HEK293 (cell line): ENCODE measurements at regions not wholly inside any gene's neighbourhood (a gene's known extent, or its start where the extent isn't known, plus 50 kb on each side); places are given as distances from the start of the nearest gene placed in this dataset.

ENCODE experiments used
- CTCF ChIA-PET: fragments of 350-600 bp; formaldehyde crosslinking; extraction: SDS; loops from one replicate; lab custom pipeline; 2021; ENCODE audit warnings: antibody characterized with exemption; lab: Yijun Ruan, JAX
- POLR2A ChIA-PET: fragments of 300-600 bp; formaldehyde crosslinking; extraction: SDS; loops from one replicate; lab custom pipeline; 2020; ENCODE audit warnings: antibody characterized with exemption, inconsistent platforms; lab: Yijun Ruan, JAX
- H3K27ac ChIP-seq: fragments of 200-500 bp; sonication (Bioruptor generic); 2 replicates; pipeline ENCODE4 v1.5.1; 2014; ENCODE audit warnings: low read depth, low read length, control low read depth, inconsistent platforms; ENCODE audit errors: extremely low read depth
- H3K36me3 ChIP-seq, 2 experiments: fragments of 200-500 bp in 1 of 2; sonication (Bioruptor generic) in 1 of 2; 1 replicate in 1 of 2; 2 replicates in 1 of 2; pipeline ENCODE4 v1.5.1; 2014 to 2017; ENCODE audit warnings: inconsistent platforms in 2 of 2, low read length in 2 of 2; ENCODE audit not compliant: control insufficient read depth in 2 of 2, insufficient read depth in 1 of 2
- H3K4me1 ChIP-seq: fragments of 200-500 bp; sonication (Bioruptor generic); 2 replicates; pipeline ENCODE4 v1.5.1; 2014; ENCODE audit warnings: mild to moderate bottlenecking, low read length, inconsistent platforms; ENCODE audit not compliant: control insufficient read depth, insufficient read depth
- H3K4me3 ChIP-seq: 2 replicates; pipeline ENCODE4 v1.5.1; 2011; ENCODE audit warnings: low read depth, mild to moderate bottlenecking, control low read depth, low read length, moderate library complexity
- H3K9me3 ChIP-seq: fragments of 200-500 bp; sonication (Bioruptor generic); 2 replicates; pipeline ENCODE4 v1.5.1; 2014; ENCODE audit warnings: low read depth, low read length, inconsistent platforms; ENCODE audit not compliant: control insufficient read depth, insufficient read depth
- FEZF1 ChIP-seq: fragments of 450-650 bp; formaldehyde crosslinking; IDR thresholded peaks from 2 replicates; pipeline ENCODE4 v1.5.1; 2016; ENCODE audit warnings: missing biosample characterization, missing genetic modification characterization
- GLI4 ChIP-seq: fragments of 450-650 bp; formaldehyde crosslinking; IDR thresholded peaks from 2 replicates; pipeline ENCODE4 v1.5.1; 2016; ENCODE audit warnings: missing biosample characterization, missing genetic modification characterization
- HOXD13 ChIP-seq: sonication (generic); formaldehyde crosslinking; IDR thresholded peaks from 2 replicates; pipeline ENCODE4 v1.8.0; 2022; ENCODE audit warnings: missing genetic modification reagents, borderline replicate concordance
- KLF10 ChIP-seq: fragments of 450-650 bp; IDR thresholded peaks from 2 replicates; pipeline ENCODE4 v1.5.1; 2018; ENCODE audit warnings: missing biosample characterization, mild to moderate bottlenecking, missing genetic modification characterization
- ZBTB48 ChIP-seq: fragments of 450-650 bp; formaldehyde crosslinking; IDR thresholded peaks from 2 replicates; pipeline ENCODE4 v1.5.1; 2016; ENCODE audit warnings: missing biosample characterization, missing genetic modification characterization
- ZNF18 ChIP-seq: fragments of 450-650 bp; formaldehyde crosslinking; IDR thresholded peaks from 2 replicates; pipeline ENCODE4 v1.5.1; 2016; ENCODE audit warnings: missing biosample characterization, missing genetic modification characterization
- ZNF292 ChIP-seq: fragments of 450-650 bp; formaldehyde crosslinking; IDR thresholded peaks from 2 replicates; pipeline ENCODE4 v1.5.1; 2016; ENCODE audit warnings: low read depth, missing biosample characterization, missing genetic modification characterization, borderline replicate concordance
- ZNF426 ChIP-seq: fragments of 450-650 bp; formaldehyde crosslinking; IDR thresholded peaks from 2 replicates; pipeline ENCODE4 v1.5.1; 2017; ENCODE audit warnings: missing biosample characterization, missing genetic modification characterization, mild to moderate bottlenecking, inconsistent platforms, moderate library complexity
- ZNF48 ChIP-seq: fragments of 450-650 bp; formaldehyde crosslinking; IDR thresholded peaks from 2 replicates; pipeline ENCODE4 v1.5.1; 2016; ENCODE audit warnings: missing biosample characterization, missing genetic modification characterization
- ZNF558 ChIP-seq: fragments of 450-650 bp; formaldehyde crosslinking; IDR thresholded peaks from 2 replicates; pipeline ENCODE4 v1.5.1; 2016; ENCODE audit warnings: missing biosample characterization, missing genetic modification characterization
- ZNF585B ChIP-seq: fragments of 450-650 bp; formaldehyde crosslinking; IDR thresholded peaks from 2 replicates; pipeline ENCODE4 v1.5.1; 2016; ENCODE audit warnings: missing biosample characterization, missing genetic modification characterization
- ZNF600 ChIP-seq: fragments of 450-650 bp; formaldehyde crosslinking; IDR thresholded peaks from 2 replicates; pipeline ENCODE4 v1.5.1; 2016; ENCODE audit warnings: missing biosample characterization, missing genetic modification characterization
- ZNF629 ChIP-seq: fragments of 450-650 bp; formaldehyde crosslinking; IDR thresholded peaks from 2 replicates; pipeline ENCODE4 v1.5.1; 2017; ENCODE audit warnings: missing biosample characterization, missing genetic modification characterization
- ZNF692 ChIP-seq: fragments of 450-650 bp; formaldehyde crosslinking; IDR thresholded peaks from 2 replicates; pipeline ENCODE4 v1.5.1; 2016; ENCODE audit warnings: missing biosample characterization, missing genetic modification characterization
- ZNF792 ChIP-seq: fragments of 450-650 bp; formaldehyde crosslinking; IDR thresholded peaks from 2 replicates; pipeline ENCODE4 v1.5.1; 2016; ENCODE audit warnings: missing biosample characterization, missing genetic modification characterization
- TF ChIP-seq, protein P1 (sequence below): fragments of 450-650 bp; formaldehyde crosslinking; IDR thresholded peaks from 2 replicates; pipeline ENCODE4 v1.5.0; 2017; ENCODE audit warnings: missing biosample characterization, missing genetic modification characterization, borderline replicate concordance
- TF ChIP-seq, protein P2 (sequence below): fragments of 450-650 bp; formaldehyde crosslinking; IDR thresholded peaks from 2 replicates; pipeline ENCODE4 v1.5.1; 2016; ENCODE audit warnings: missing biosample characterization, missing genetic modification characterization
- TF ChIP-seq, protein P3 (sequence below): fragments of 450-650 bp; formaldehyde crosslinking; IDR thresholded peaks from 2 replicates; pipeline ENCODE4 v1.5.1; 2016; ENCODE audit warnings: missing biosample characterization, missing genetic modification characterization, borderline replicate concordance

- TF ChIP-seq ZNF692 (tag by site-specific recombination) (no peak), ZNF629 (tag by site-specific recombination) (no peak), HOXD13 (no peak), KLF10 (tag by site-specific recombination) (no peak)
These were observed 879.8 kb upstream of the PIK3C3 start (continued) for GRCh38 chr18:41075212-41075611.

- ChIA-PET POLR2A (no interaction called here), CTCF (no interaction called here)
- Histone ChIP-seq H3K27ac (no peak overlapping the region), H3K4me1 (no peaks in the 10 kb centered on the region), H3K36me3 (no peaks in the 10 kb centered on the region), H3K9me3 (no peaks in the 10 kb centered on the region), H3K4me3 (no peak overlapping the region)
- TF ChIP-seq ZNF48 = no peak
- TF ChIP-seq ZBTB48 (tag by site-specific recombination) = no peak
- TF ChIP-seq, protein P1, sequence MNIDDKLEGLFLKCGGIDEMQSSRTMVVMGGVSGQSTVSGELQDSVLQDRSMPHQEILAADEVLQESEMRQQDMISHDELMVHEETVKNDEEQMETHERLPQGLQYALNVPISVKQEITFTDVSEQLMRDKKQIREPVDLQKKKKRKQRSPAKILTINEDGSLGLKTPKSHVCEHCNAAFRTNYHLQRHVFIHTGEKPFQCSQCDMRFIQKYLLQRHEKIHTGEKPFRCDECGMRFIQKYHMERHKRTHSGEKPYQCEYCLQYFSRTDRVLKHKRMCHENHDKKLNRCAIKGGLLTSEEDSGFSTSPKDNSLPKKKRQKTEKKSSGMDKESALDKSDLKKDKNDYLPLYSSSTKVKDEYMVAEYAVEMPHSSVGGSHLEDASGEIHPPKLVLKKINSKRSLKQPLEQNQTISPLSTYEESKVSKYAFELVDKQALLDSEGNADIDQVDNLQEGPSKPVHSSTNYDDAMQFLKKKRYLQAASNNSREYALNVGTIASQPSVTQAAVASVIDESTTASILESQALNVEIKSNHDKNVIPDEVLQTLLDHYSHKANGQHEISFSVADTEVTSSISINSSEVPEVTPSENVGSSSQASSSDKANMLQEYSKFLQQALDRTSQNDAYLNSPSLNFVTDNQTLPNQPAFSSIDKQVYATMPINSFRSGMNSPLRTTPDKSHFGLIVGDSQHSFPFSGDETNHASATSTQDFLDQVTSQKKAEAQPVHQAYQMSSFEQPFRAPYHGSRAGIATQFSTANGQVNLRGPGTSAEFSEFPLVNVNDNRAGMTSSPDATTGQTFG (tag by site-specific recombination) = no peak
- no peak for TF ChIP-seq ZNF18 (tag by site-specific recombination)
- TF ChIP-seq, protein P2, sequence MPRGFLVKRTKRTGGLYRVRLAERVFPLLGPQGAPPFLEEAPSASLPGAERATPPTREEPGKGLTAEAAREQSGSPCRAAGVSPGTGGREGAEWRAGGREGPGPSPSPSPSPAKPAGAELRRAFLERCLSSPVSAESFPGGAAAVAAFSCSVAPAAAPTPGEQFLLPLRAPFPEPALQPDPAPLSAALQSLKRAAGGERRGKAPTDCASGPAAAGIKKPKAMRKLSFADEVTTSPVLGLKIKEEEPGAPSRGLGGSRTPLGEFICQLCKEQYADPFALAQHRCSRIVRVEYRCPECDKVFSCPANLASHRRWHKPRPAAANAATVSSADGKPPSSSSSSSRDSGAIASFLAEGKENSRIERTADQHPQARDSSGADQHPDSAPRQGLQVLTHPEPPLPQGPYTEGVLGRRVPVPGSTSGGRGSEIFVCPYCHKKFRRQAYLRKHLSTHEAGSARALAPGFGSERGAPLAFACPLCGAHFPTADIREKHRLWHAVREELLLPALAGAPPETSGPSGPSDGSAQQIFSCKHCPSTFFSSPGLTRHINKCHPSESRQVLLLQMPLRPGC = no peak
- no peak for TF ChIP-seq ZNF558 (tag by site-specific recombination)
- TF ChIP-seq ZNF292 (tag by site-specific recombination) = no peak
- no peak for TF ChIP-seq GLI4 (tag by site-specific recombination)
These were observed 881.6 kb upstream of the PIK3C3 start for GRCh38 chr18:41073372-41073954.

DNA sequence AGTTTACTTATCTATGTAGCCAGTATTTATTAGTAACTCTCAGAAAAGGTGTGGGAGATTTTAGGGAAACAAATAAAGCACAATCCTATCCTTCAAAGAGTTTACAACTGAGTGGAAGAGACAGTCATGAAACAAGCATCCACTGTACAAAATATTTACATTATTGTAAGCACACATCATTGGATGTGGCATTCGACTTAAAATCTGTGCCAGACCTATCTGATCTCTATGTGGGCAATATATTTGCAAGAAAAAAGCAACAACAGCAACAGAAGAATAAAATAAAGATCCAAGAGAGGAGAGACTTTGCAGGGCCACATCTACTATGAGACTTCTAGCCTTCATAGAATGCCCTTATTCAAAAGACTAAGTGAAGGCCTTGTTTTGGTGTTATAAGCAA lies 882.1 kb upstream of the PIK3C3 start:
- Histone ChIP-seq H3K9me3 (no peaks in the 10 kb centered on the region), H3K4me1 (no peaks in the 10 kb centered on the region), H3K36me3 (no peaks in the 10 kb centered on the region), H3K4me3 (no peak overlapping the region), H3K27ac (no peak overlapping the region)
- POLR2A ChIA-PET = no interaction called here
- CTCF ChIA-PET = no interaction called here
- no peak for TF ChIP-seq ZNF792 (tag by site-specific recombination)
- TF ChIP-seq FEZF1 (tag by site-specific recombination) = no peak
- no peak for TF ChIP-seq ZNF585B (tag by site-specific recombination)
- TF ChIP-seq, protein P3, sequence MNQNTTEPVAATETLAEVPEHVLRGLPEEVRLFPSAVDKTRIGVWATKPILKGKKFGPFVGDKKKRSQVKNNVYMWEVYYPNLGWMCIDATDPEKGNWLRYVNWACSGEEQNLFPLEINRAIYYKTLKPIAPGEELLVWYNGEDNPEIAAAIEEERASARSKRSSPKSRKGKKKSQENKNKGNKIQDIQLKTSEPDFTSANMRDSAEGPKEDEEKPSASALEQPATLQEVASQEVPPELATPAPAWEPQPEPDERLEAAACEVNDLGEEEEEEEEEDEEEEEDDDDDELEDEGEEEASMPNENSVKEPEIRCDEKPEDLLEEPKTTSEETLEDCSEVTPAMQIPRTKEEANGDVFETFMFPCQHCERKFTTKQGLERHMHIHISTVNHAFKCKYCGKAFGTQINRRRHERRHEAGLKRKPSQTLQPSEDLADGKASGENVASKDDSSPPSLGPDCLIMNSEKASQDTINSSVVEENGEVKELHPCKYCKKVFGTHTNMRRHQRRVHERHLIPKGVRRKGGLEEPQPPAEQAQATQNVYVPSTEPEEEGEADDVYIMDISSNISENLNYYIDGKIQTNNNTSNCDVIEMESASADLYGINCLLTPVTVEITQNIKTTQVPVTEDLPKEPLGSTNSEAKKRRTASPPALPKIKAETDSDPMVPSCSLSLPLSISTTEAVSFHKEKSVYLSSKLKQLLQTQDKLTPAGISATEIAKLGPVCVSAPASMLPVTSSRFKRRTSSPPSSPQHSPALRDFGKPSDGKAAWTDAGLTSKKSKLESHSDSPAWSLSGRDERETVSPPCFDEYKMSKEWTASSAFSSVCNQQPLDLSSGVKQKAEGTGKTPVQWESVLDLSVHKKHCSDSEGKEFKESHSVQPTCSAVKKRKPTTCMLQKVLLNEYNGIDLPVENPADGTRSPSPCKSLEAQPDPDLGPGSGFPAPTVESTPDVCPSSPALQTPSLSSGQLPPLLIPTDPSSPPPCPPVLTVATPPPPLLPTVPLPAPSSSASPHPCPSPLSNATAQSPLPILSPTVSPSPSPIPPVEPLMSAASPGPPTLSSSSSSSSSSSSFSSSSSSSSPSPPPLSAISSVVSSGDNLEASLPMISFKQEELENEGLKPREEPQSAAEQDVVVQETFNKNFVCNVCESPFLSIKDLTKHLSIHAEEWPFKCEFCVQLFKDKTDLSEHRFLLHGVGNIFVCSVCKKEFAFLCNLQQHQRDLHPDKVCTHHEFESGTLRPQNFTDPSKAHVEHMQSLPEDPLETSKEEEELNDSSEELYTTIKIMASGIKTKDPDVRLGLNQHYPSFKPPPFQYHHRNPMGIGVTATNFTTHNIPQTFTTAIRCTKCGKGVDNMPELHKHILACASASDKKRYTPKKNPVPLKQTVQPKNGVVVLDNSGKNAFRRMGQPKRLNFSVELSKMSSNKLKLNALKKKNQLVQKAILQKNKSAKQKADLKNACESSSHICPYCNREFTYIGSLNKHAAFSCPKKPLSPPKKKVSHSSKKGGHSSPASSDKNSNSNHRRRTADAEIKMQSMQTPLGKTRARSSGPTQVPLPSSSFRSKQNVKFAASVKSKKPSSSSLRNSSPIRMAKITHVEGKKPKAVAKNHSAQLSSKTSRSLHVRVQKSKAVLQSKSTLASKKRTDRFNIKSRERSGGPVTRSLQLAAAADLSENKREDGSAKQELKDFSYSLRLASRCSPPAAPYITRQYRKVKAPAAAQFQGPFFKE (tag by site-specific recombination) = no peak
- TF ChIP-seq ZNF558 (tag by site-specific recombination) = no peak
- TF ChIP-seq ZNF426 (tag by site-specific recombination) = no peak
- no peak for TF ChIP-seq ZNF600 (tag by site-specific recombination)
